Esophagus muscularis mucosa (tissue), 4 donors: ENCODE measurements at regions not wholly inside any gene's neighbourhood (a gene's known extent, or its start where the extent isn't known, plus 50 kb on each side); places are given as distances from the start of the nearest gene placed in this dataset.

Experiments
- CTCF ChIP-seq, 3 experiments: fragments of 200-600 bp in 2 of 3; fragments of 450-650 bp in 1 of 3; sonication (generic) in 2 of 3; IDR thresholded peaks; one replicate each; pipeline ENCODE4 v1.5.1; 2017 to 2019; ENCODE audit warnings: antibody characterized with exemption in 3 of 3, mild to moderate bottlenecking in 2 of 3, moderate library complexity in 1 of 3
- EP300 ChIP-seq: sonication (generic); formaldehyde crosslinking; IDR thresholded peaks from one replicate; pipeline ENCODE4 v1.6.1; 2017; ENCODE audit warnings: antibody characterized with exemption
- POLR2A ChIP-seq: fragments of 450-650 bp; IDR thresholded peaks from one replicate; pipeline ENCODE4 v1.6.1; 2017; ENCODE audit warnings: antibody characterized with exemption, moderate library complexity, mild to moderate bottlenecking, low read depth
- POLR2AphosphoS5 ChIP-seq, 2 donors: sonication (generic); formaldehyde crosslinking; IDR thresholded peaks; one replicate each; pipeline ENCODE4 v1.6.1; 2017; ENCODE audit warnings: antibody characterized with exemption in 2 of 2

DNA sequence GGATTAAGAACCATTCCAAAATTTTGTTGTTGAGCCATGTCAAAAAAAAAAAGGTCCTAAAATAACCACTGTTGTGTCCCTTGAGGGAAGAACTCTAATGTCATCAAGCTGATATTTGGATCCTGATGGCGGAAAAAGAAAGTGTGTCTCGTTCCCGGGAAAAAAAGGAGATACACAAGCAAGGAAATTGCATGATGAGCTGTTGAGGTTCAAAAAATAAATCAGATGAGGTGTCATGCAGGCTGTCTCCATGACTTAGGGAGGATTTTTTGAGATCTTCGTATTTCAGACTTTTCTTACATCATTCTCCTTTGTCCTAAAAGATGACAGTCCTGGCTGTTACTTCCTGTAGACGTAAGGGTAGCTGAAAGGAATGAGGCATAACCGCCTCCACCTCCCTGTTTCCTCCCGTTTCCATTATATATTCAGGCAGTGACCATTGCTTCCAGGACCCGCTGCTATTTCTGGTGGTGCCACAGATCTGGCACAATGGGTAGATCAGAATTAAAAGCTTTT is 117.3 kb upstream of the TNFAIP3 start:
- TF ChIP-seq POLR2AphosphoS5 (IDR thresholded peaks at IDR 0.05) (no peak), CTCF (IDR thresholded peaks at IDR 0.05) (no peak), POLR2A (no peak), EP300 (no peak)
